CD14-positive monocyte (primary cell): ENCODE measurements at regions not wholly inside any gene's neighbourhood (a gene's known extent, or its start where the extent isn't known, plus 50 kb on each side); places are given as distances from the start of the nearest gene placed in this dataset.
"Not testable (repeated sequence)": the region's sequence is repeated elsewhere in the genome, so short reads cannot be mapped to it uniquely, and the experiment has no call there.

Experiments used
- DNase-seq, 3 donors: peaks; one replicate each; pipeline ENCODE4 v3.0.0-alpha.2; 2011 to 2022
- H2AFZ ChIP-seq: 2 replicates; pipeline ENCODE4 v1.6.0; 2012; ENCODE audit warnings: mild to moderate bottlenecking, low read depth, low read length, inconsistent platforms; ENCODE audit not compliant: insufficient read depth, poor library complexity, severe bottlenecking
- H3K27ac ChIP-seq, 2 donors: 1 replicate in 1 of 2; 2 replicates in 1 of 2; pipeline ENCODE4 v1.5.1; 2012 to 2013; ENCODE audit warnings: low read length in 2 of 2, control low read depth in 1 of 2, inconsistent platforms in 1 of 2, low read depth in 1 of 2, mild to moderate bottlenecking in 1 of 2
- H3K27me3 ChIP-seq, 2 donors: one replicate each; pipeline versions ENCODE4 v1.6.0 to v1.6.1; 2011 to 2013; ENCODE audit warnings: low read length in 2 of 2; ENCODE audit not compliant: control insufficient read depth in 2 of 2, insufficient read depth in 2 of 2
- H3K36me3 ChIP-seq, 2 donors: replicated peaks in 1 of 2; 1 replicate in 1 of 2; 2 replicates in 1 of 2; pipeline versions ENCODE4 v1.5.1 to v1.6.1; 2012 to 2013; ENCODE audit warnings: low read length in 2 of 2, control low read depth in 1 of 2, inconsistent platforms in 1 of 2, mild to moderate bottlenecking in 1 of 2; ENCODE audit not compliant: insufficient read depth in 2 of 2, control insufficient read depth in 1 of 2
- H3K4me1 ChIP-seq, 2 donors: 1 replicate in 1 of 2; 2 replicates in 1 of 2; pipeline versions ENCODE4 v1.5.1 to v1.6.1; 2012 to 2013; ENCODE audit warnings: low read length in 2 of 2, control low read depth in 1 of 2, inconsistent platforms in 1 of 2, mild to moderate bottlenecking in 1 of 2, moderate library complexity in 1 of 2; ENCODE audit not compliant: insufficient read depth in 2 of 2, control insufficient read depth in 1 of 2
- H3K4me2 ChIP-seq: replicated peaks from 2 replicates; pipeline ENCODE3; 2012; ENCODE audit warnings: low read length, moderate library complexity, mild to moderate bottlenecking; ENCODE audit not compliant: poor library complexity, severe bottlenecking; ENCODE audit errors: extremely low read depth
- H3K4me3 ChIP-seq, 3 experiments: fragments of 200-600 bp in 1 of 3; sonication (generic) in 1 of 3; replicated peaks in 1 of 3; 1 replicate in 2 of 3; 2 replicates in 1 of 3; pipeline ENCODE4 v1.5.1; 2011 to 2013; ENCODE audit warnings: low read length in 3 of 3, mild to moderate bottlenecking in 3 of 3, control low read depth in 2 of 3, low read depth in 2 of 3, inconsistent platforms in 1 of 3, moderate library complexity in 1 of 3
- H3K79me2 ChIP-seq: 2 replicates; pipeline ENCODE4 v1.6.0; 2012; ENCODE audit warnings: mild to moderate bottlenecking, control low read depth, inconsistent platforms, low read length, moderate library complexity; ENCODE audit not compliant: insufficient read depth
- H3K9ac ChIP-seq: 2 replicates; pipeline ENCODE4 v1.6.0; 2017; ENCODE audit warnings: low read length, mild to moderate bottlenecking; ENCODE audit not compliant: insufficient read depth, poor library complexity, severe bottlenecking
- H3K9me3 ChIP-seq, 2 donors: replicated peaks in 1 of 2; 1 replicate in 1 of 2; 2 replicates in 1 of 2; pipeline versions ENCODE4 v1.5.1 to v1.6.1; 2012 to 2013; ENCODE audit warnings: low read length in 2 of 2, control low read depth in 1 of 2; ENCODE audit not compliant: control insufficient read depth in 1 of 2, insufficient read depth in 1 of 2
- H4K20me1 ChIP-seq: 2 replicates; pipeline ENCODE4 v1.6.0; 2012; ENCODE audit warnings: mild to moderate bottlenecking, low read length, control low read depth, moderate library complexity; ENCODE audit not compliant: insufficient read depth
- H3K27ac Mint-ChIP-seq, 7 donors: one replicate each; pipeline ENCODE4 v1.8.0; 2020; ENCODE audit warnings: mild to moderate bottlenecking in 7 of 7, mixed read lengths in 7 of 7, moderate library complexity in 6 of 7, inconsistent platforms in 2 of 7
- H3K27me3 Mint-ChIP-seq, 3 donors: one replicate each; pipeline ENCODE4 v1.8.0; 2021 to 2022; ENCODE audit warnings: low read depth in 3 of 3, mild to moderate bottlenecking in 3 of 3, mixed read lengths in 3 of 3, moderate library complexity in 3 of 3, inconsistent platforms in 1 of 3
- H3K36me3 Mint-ChIP-seq, 2 donors: one replicate each; pipeline ENCODE4 v1.8.0; 2020; ENCODE audit warnings: mixed read lengths in 2 of 2, inconsistent platforms in 1 of 2, mild to moderate bottlenecking in 1 of 2
- H3K4me1 Mint-ChIP-seq: one replicate; pipeline ENCODE4 v1.8.0; 2020; ENCODE audit warnings: mild to moderate bottlenecking, mixed read lengths
- H3K4me3 Mint-ChIP-seq, 2 donors: one replicate each; pipeline ENCODE4 v1.8.0; 2020; ENCODE audit warnings: mild to moderate bottlenecking in 2 of 2, mixed read lengths in 2 of 2, moderate library complexity in 1 of 2
- H3K9me3 Mint-ChIP-seq, 7 donors: one replicate each; pipeline ENCODE4 v1.8.0; 2020 to 2022; ENCODE audit warnings: mixed read lengths in 7 of 7, mild to moderate bottlenecking in 6 of 7, moderate library complexity in 6 of 7, inconsistent platforms in 2 of 7
- WGBS: methylation state at CpG from one replicate; pipeline ENCODE4 v1.1.5; 2013; ENCODE audit warnings: missing lambda C conversion rate; ENCODE audit not compliant: insufficient coverage; 5-methylcytosine and 5-hydroxymethylcytosine counted together
- intact Hi-C, 2 donors: fragments of 100-400 bp; cut with micrococcal nuclease; formaldehyde crosslinking; loops; one replicate each; pipeline versions ENCODE4 v1.15.0 to v1.15.1; 2023
- TF ChIP-seq, protein P1 (sequence below): fragments of 200-600 bp; IDR thresholded peaks from one replicate; pipeline ENCODE4 v1.8.0; 2022; ENCODE audit warnings: antibody characterized with exemption, mild to moderate bottlenecking

DNA sequence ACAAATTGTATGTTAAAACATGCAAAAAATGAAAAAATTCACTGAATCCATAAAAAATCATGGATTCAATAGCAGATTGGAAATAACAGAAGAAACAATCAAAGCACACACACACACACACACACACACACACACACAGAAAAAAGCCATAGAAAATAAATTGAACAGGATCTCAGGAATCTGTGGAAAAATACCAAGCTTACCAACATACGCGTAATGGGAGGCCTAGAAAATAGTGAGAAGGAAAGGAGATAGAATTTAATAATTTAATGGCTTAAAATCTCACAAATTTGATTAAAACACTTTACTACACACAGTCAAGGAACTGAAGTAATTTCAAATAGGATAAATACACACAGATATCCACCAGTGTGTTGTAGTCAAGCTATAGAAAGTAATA, 1671.5 kb upstream of the PIK3C3 start:
- H3K4me1 Mint-ChIP-seq: no peaks in the 10 kb centered on the region

DNA sequence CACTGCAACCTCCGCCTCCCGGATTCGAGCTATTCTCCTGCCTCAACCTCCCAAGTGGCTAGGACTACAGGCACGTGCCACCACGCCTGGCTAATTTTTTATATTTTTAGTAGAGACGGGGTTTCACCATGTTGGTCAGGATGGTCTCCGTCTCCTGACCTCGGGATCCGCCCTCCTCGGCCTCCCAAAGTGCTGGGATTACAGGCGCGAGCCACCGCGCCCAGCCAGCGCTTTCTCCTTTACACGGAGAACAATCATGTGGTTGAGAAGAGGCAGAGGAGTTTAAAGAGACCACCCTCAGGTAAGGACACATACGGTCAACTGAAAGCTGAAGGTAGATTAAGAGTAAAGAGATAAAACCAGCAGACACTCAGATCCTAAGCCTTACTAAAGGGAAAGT, 1673.7 kb upstream of the PIK3C3 start:
- H4K20me1 ChIP-seq, H3K79me2 ChIP-seq, H3K36me3 Mint-ChIP-seq, H3K36me3 ChIP-seq, H3K4me2 ChIP-seq, DNase-seq, H3K27ac ChIP-seq, H3K4me3 Mint-ChIP-seq, H3K9ac ChIP-seq, H3K4me3 ChIP-seq, H2AFZ ChIP-seq, H3K4me1 ChIP-seq, H3K27me3 ChIP-seq, H3K4me1 Mint-ChIP-seq, H3K9me3 ChIP-seq, H3K27me3 Mint-ChIP-seq, intact Hi-C loops, H3K27ac Mint-ChIP-seq: not testable (repeated sequence)
- WGBS: 96% methylated on average over 12 of the region's 17 CpGs
- peaks cover 2 to 11% (median 6%) of the 10 kb centered on the region in 7 donors for H3K9me3 Mint-ChIP-seq

More for the DNA sequence above, 1671.5 kb upstream of the PIK3C3 start:
- no peak for DNase-seq
- Histone ChIP-seq H3K4me2 (no peak overlapping the region), H3K36me3 (no peaks in the 10 kb centered on the region), H2AFZ (no peak overlapping the region), H3K27me3 (no peaks in the 10 kb centered on the region), H3K9ac (no peak overlapping the region), H3K27ac (no peak overlapping the region), H4K20me1 (no peaks in the 10 kb centered on the region), H3K4me1 (no peaks in the 10 kb centered on the region), H3K4me3 (no peak overlapping the region), H3K9me3 (peaks cover 0 to 8% of the 10 kb centered on the region in 2 donors), H3K79me2 (no peaks in the 10 kb centered on the region)
- Mint-ChIP-seq H3K27me3 (peaks cover 0 to 2% (median 2%) of the 10 kb centered on the region in 3 donors), H3K9me3 (peaks cover 0 to 10% (median 6%) of the 10 kb centered on the region in 7 donors), H3K4me3 (no peak overlapping the region), H3K36me3 (no peaks in the 10 kb centered on the region), H3K27ac (no peak overlapping the region)
- intact Hi-C loops: no loop called here
- TF ChIP-seq, protein P1, sequence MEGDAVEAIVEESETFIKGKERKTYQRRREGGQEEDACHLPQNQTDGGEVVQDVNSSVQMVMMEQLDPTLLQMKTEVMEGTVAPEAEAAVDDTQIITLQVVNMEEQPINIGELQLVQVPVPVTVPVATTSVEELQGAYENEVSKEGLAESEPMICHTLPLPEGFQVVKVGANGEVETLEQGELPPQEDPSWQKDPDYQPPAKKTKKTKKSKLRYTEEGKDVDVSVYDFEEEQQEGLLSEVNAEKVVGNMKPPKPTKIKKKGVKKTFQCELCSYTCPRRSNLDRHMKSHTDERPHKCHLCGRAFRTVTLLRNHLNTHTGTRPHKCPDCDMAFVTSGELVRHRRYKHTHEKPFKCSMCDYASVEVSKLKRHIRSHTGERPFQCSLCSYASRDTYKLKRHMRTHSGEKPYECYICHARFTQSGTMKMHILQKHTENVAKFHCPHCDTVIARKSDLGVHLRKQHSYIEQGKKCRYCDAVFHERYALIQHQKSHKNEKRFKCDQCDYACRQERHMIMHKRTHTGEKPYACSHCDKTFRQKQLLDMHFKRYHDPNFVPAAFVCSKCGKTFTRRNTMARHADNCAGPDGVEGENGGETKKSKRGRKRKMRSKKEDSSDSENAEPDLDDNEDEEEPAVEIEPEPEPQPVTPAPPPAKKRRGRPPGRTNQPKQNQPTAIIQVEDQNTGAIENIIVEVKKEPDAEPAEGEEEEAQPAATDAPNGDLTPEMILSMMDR: no peak
- no CpG with 5 or more reads among the region's 2 CpGs for WGBS
